Loucy (cell line): ENCODE measurements at regions not wholly inside any gene's neighbourhood (a gene's known extent, or its start where the extent isn't known, plus 50 kb on each side); places are given as distances from the start of the nearest gene placed in this dataset.

Source experiments
- EZH2phosphoT487 ChIP-seq: fragments of 200-600 bp; IDR thresholded peaks from 2 replicates; pipeline ENCODE4 v1.6.1; 2018; ENCODE audit warnings: antibody characterized with exemption, mild to moderate bottlenecking, moderate library complexity, borderline replicate concordance
- TF ChIP-seq, protein P1 (sequence below): fragments of 200-600 bp; sonication (generic); conservative IDR thresholded peaks from 2 replicates; pipeline ENCODE4 v1.5.1; 2014; ENCODE audit warnings: mild to moderate bottlenecking, antibody characterized with exemption, low read length

- TF ChIP-seq, protein P1, sequence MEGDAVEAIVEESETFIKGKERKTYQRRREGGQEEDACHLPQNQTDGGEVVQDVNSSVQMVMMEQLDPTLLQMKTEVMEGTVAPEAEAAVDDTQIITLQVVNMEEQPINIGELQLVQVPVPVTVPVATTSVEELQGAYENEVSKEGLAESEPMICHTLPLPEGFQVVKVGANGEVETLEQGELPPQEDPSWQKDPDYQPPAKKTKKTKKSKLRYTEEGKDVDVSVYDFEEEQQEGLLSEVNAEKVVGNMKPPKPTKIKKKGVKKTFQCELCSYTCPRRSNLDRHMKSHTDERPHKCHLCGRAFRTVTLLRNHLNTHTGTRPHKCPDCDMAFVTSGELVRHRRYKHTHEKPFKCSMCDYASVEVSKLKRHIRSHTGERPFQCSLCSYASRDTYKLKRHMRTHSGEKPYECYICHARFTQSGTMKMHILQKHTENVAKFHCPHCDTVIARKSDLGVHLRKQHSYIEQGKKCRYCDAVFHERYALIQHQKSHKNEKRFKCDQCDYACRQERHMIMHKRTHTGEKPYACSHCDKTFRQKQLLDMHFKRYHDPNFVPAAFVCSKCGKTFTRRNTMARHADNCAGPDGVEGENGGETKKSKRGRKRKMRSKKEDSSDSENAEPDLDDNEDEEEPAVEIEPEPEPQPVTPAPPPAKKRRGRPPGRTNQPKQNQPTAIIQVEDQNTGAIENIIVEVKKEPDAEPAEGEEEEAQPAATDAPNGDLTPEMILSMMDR, result no peak
- TF ChIP-seq EZH2phosphoT487, result no peak
Measured at GRCh38 chr18:45166836-45167551, 448.3 kb upstream of the SLC14A2 start.
